Endometrial microvascular endothelial cells (primary cell): ENCODE measurements at regions not wholly inside any gene's neighbourhood (a gene's known extent, or its start where the extent isn't known, plus 50 kb on each side); places are given as distances from the start of the nearest gene placed in this dataset.

ENCODE experiments used
- in situ Hi-C: cut with HindIII; loops from 2 replicates; pipeline ENCODE4 v1.10.0; 2017; ENCODE audit warnings: low sequenced_read_pairs, low pct_unique_long_range_greater_than_20kb; ENCODE audit errors: inconsistent ontology term

GRCh38 chr7:22574754-22575520, 74.9 kb upstream of the STEAP1B start:
- in situ Hi-C loops: loop anchor here (25.0 kb wide), 1 partner anchor 162 kb away; the partner anchor contains the start of gene IL6

GRCh38 chr7:22572937-22573336, 72.9 kb upstream of the STEAP1B start:
- in situ Hi-C loops: loop anchor here (25.0 kb wide), 1 partner anchor 164 kb away; the partner anchor contains the start of gene IL6

GRCh38 chr7:22572292-22572691, 72.3 kb upstream of the STEAP1B start:
- in situ Hi-C loops: loop anchor here (25.0 kb wide), 1 partner anchor 165 kb away; the partner anchor contains the start of gene IL6

- in situ Hi-C loops: loop anchor here (25.0 kb wide), 1 partner anchor 166 kb away; the partner anchor contains the start of gene IL6
These were observed 71.8 kb upstream of the STEAP1B start for GRCh38 chr7:22571766-22572165.

DNA sequence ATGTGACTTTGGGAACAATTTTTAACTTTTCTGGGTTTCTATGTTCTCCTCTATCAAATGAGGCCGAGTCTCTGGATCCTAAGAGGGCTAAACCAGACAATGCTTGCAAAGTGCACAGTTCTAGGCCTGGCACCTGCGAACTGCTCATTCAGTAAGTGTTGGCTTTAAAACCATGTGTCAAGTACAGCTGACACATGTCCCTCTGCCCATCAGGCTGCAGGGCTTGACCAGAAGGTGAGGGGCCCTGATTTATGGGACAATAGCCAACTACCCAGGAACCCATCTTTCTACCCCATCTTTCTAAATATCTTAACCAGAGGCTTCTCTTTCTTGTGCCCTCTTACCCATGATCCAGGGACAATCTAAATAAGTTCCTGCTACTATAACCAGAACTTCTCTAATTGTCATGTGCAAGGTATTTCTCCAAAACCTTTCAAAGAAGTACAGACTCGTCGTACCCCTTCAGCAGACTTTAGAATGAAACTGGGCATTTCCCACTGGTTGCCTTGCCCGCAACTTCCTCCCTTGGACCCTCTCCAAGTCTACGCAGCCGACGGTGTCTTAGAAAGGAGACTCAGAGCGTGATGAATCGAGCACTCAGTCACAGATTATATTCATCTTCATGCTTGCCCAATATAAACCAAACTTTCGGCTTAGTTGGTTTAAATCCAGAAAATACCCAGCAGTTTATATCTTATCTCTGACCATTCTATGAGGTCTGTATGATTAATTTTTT, 69.8 kb upstream of the STEAP1B start:
- in situ Hi-C loops: loop anchor here (25.0 kb wide), 1 partner anchor 168 kb away; the partner anchor contains the start of gene IL6

DNA sequence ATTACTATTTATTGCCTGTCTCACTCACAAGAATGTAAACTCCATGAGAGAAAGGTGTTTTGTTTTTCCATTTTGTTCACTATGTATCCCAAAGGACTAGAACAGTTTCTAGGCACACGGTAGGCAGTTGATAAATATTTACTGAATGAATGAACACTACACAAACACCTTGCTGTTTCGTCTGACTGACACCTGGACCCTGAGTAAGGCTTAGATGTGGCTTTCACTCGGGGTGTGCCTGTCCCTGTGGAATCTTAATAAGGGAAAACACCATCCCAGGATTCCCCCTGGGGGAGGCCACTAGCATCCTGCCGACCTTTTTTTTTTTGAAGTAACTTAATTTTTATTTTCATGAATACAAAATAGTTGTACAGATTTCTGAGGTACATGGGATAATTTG, 66.6 kb upstream of the STEAP1B start:
- in situ Hi-C loops: loop anchor here (25.0 kb wide), 1 partner anchor 171 kb away; the partner anchor contains the start of gene IL6

DNA sequence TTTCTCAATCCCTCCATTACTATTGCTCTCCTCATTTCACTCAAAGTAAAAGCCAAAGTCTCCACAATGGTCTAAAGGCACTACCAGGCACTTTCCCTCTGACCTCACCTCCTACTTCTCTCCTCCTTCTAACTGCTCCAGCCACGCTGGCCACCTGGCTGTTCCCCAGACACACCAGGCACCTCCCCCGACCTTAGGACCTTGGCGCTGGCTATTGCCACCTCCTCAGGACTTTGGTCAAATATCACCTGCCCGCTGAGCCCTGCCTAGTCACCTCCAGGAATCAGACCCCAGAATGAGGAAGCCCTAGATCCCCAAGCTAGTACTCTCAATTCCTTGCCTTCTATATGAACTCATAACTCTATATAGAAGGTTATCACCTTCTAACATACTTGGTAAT, 66.2 kb upstream of the STEAP1B start:
- in situ Hi-C loops: loop anchor here (25.0 kb wide), 1 partner anchor 171 kb away; the partner anchor contains the start of gene IL6

GRCh38 chr7:22565315-22565811, 65.4 kb upstream of the STEAP1B start:
- in situ Hi-C loops: loop anchor here (25.0 kb wide), 1 partner anchor 172 kb away; the partner anchor contains the start of gene IL6

DNA sequence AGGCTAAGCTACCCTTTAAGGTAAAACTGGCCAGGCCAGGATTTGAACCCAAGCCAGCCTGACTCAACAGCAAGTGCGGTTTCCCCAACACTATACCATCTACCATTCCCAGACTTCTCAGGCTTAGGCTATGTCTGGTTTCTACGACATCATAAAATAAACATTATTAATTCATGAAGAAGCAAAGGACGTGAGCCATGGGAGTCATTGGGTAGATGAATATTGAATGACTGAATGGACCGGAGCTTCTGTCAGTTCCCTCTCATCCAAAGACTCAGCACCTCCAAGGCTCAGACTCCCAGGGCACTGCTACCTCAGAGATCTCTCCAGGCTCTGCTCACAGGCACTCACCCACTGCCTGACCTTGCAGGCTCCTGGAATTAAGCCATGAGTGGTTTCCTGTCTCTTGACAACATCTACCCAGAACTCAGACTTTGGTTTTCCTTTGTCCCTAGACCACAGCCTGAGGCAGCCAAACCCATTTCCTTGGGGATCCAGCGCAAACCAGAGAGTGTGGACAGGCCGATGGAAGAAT, 64.6 kb upstream of the STEAP1B start:
- in situ Hi-C loops: loop anchor here (25.0 kb wide), 1 partner anchor 173 kb away; the partner anchor contains the start of gene IL6

DNA sequence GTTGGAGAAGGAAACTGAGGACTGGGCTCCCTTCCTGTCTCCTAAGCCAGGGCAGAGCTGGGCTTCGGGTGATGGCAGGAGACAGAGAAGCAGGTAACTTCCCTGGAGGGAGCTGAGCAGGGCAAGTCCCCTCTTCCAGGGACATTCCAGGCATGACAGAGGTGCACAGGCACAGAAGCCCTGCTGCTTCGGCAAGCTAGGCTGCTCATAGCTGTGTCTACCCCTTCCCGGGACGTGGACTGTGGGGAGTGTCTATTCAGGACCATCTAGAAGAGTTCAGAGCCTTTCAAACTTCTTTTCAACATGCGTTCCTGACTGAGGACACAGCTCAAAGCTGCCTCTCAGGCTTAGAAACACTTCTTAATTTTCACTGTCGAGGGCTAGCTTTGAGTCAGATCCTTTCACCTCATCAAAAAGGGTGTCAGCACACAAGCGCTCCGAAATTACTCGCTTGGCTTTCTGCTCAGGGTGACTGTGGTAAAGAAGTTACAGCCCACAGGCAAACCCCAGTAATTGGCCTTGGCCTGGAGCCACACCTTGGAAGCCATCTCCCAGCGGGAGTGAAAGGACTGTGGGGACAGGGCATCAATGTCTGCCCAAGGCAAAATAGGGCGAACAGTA, 63.7 kb upstream of the STEAP1B start:
- in situ Hi-C loops: loop anchor here (25.0 kb wide), 1 partner anchor 174 kb away; the partner anchor contains the start of gene IL6

GRCh38 chr7:22563032-22563501, 63.1 kb upstream of the STEAP1B start:
- in situ Hi-C loops: loop anchor here (25.0 kb wide), 1 partner anchor 174 kb away; the partner anchor contains the start of gene IL6

DNA sequence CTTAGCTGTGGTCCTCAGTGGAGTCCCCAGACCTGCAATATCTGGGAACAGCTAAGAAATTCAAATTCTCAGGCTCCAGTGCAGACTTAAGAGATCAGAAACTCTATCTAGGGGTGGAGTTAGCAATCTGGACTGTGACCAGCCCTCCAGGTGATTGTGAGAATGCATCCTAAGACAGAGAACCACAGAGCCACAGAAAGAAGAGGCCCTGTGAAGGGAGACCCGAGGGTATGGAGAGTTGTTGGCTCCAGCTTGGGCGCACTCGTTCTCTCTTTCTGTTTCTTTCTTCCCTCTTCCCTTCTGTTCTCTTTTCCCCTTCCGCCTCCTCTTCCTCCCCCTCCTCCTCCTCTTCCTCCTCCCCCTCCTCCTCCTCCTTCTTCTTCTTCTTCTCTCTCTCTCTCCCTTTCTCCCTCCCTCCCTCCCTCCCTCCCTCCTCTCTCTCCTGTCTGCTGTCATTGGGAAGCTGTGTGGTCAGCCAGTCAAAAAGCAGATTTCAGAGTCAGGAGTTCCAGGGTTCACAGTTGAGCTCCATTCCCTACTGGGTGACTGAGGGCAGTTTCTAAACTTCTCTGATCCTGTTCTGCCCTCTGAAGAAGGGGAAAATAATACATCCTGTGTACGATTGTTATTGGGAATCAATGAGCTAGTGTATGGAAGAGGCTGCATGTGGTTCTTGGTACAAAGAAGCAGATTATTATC, 62.1 kb upstream of the STEAP1B start:
- in situ Hi-C loops: loop anchor here (25.0 kb wide), 1 partner anchor 175 kb away; the partner anchor contains the start of gene IL6

DNA sequence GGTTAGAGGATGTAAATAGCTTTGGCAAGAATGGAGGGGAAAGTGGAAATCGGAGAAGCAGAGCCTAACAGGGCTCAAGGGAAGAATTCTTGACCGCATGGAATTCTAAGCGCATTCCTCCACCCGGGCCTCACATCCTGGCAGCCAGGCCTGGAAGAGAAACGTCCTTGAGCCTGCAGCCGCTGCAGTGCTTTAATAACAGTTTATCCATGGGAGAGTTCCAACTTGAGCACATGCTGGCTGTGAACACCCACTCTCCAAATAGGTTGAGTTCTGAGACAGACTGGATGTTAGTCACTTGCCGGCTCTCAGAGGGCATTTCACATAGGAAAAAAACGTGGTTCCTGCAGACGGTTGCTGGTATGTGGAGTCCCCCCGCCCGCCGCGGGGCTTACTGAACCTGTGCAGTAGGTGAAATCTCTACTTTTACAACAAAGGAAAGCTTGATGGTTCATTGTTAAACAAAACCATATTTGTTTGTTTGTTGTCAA, 61.4 kb upstream of the STEAP1B start:
- in situ Hi-C loops: loop anchor here (25.0 kb wide), 1 partner anchor 176 kb away; the partner anchor contains the start of gene IL6

DNA sequence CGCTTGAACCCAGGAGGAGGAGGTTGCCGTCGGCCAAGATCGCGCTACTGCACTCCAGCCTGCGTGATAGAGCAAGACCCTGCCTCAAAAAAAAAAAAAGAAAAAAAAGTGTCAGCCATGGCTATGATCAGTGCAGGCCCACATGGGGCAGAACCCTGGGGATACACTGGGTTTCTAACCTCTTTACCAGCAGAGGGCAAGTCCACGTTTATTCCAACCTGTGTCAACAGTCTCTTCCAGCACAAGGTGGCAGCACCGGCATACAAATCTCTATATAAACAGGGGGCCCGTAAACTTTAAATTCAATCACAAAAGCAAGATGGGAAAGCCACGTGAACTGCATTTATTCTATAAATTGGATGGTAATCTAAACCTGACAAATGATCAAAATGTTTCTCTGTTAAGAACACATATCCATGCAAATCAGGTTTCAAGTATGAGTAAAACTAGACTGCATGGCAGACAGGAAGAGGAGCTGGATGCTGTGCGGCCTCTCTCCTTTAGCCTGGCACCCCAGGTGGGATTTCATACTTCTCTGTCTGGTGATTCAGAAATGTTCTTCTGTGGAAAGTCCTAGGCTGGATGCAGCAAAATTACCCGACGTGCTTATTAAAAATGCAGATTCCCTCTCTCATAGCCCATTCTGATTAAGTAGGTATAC, 60.0 kb upstream of the STEAP1B start:
- in situ Hi-C loops: loop anchor here (25.0 kb wide), 1 partner anchor 177 kb away; the partner anchor contains the start of gene IL6

DNA sequence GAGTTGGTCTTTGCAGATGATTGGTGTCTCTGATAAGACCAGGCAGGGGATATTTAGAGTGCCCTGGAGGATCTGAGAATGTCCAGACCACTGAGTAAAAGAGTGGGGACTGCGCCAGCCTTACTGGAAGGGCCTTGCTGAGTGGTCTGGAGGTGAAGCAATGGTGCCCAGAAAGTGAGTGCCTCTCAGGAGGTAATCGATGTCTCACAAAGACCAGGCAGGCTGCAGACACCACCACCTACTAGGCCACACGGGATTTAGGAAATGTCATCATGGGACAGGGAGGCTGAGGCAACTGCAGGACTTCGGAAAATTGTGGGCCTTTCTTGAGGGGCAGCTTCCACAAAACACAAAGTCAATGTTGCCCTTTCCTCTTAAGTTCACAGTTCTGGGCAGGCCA, 57.2 kb upstream of the STEAP1B start:
- in situ Hi-C loops: loop anchor here (25.0 kb wide), 1 partner anchor 180 kb away; the partner anchor contains the start of gene IL6

- in situ Hi-C loops: loop anchor here (25.0 kb wide), 1 partner anchor 182 kb away; the partner anchor contains the start of gene IL6
These were observed 55.5 kb upstream of the STEAP1B start for GRCh38 chr7:22555476-22555875.

DNA sequence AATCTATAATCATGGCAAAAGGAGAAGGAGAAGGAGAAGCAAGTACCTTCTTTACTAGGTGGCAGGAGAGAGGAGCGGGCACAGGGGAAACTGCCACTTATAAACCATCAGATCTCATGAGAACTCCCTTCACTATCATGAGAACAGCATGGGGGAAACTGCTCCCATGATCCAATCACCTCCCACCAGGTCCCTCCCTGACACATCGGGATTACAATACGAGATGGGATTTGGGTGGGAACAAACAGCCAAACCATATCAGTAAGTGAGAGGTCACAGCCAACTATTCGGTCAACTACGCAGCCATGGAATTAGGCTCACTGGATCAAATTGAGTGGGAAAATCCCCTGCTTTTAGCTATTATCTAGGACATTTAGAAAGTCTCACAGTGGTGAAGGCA, 54.2 kb upstream of the STEAP1B start:
- in situ Hi-C loops: loop anchor here (25.0 kb wide), 1 partner anchor 183 kb away; the partner anchor contains the start of gene IL6
